HG02943 (cell line): ENCODE measurements at regions not wholly inside any gene's neighbourhood (a gene's known extent, or its start where the extent isn't known, plus 50 kb on each side); places are given as distances from the start of the nearest gene placed in this dataset.
"Not testable (repeated sequence)": the region's sequence is repeated elsewhere in the genome, so short reads cannot be mapped to it uniquely, and the experiment has no call there.

Experiments
- ATAC-seq: cut with Tn5 transposase; IDR thresholded peaks from one replicate; pipeline ENCODE4 v1.9.1; 2021; ENCODE audit warnings: mild to moderate bottlenecking, low read depth, moderate library complexity; ENCODE audit not compliant: unreplicated experiment

DNA sequence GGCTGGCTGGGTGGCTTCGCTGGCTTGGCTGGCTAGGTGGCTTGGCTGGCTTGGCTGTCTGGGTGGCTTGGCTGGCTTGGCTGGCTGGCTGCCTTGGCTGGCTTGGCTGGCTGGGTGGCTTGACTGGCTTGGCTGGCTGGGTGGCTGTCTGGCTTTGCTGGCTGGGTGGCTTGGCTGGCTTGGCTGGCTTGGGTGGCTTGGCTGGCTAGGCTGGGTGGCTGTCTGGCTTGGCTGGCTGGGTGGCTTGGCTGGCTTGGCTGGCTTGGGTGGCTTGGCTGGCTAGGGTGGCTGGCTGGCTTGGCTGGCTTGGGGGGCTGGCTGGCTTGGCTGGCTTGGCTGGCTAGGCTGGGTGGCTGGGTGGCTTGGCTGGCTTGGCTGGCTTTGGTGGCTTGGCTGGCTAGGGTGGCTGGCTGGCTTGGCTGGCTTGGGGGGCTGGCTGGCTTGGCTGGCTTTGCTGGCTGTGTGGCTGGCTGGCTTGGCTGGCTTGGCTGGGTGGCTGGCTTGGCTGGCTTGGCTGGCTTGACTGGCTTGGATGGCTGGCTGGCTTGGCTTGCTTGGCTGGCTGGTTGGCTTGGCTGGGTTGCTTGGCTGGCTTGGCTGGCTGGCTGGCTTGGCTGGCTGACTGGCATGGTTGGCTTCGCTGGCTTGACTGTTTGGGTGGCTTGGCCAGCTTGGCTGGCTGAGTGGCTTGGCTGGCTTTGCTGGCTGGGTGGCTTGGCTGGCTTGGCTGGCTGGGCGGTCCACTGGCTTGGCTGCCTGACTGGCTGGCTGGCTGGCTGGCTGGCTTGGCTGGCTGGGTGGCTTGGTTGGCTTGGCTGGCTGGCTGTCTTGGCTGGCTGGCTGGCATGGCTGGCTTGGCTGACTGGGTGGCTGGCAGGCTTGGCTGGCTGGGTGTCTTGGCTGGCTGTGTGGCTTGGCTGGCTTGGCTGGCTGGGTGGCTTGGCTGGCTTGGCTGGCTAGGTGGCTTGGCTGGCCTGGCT lies 436.3 kb downstream of the GOLGA6L6 start:
- not testable (repeated sequence) for ATAC-seq

DNA sequence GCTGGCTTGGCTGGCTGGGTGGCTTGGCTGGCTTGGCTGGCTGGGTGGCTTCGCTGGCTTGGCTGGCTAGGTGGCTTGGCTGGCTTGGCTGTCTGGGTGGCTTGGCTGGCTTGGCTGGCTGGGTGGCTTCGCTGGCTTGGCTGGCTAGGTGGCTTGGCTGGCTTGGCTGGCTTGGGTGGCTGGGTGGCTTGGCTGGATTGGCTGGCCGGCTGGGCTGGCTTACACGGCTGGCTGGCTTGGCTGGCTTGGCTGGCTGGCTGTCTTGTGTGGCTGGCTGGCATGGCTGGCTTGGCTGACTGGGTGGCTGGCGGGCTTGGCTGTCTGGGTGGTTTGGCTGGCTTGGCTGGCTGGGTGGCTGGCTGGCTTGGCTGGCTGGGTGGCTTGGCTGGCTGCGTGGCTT lies 437.0 kb downstream of the GOLGA6L6 start:
- not testable (repeated sequence) for ATAC-seq

GRCh38 chr15:20102862-20103261 lies 438.7 kb downstream of the GOLGA6L6 start:
- ATAC-seq: not testable (repeated sequence)

DNA sequence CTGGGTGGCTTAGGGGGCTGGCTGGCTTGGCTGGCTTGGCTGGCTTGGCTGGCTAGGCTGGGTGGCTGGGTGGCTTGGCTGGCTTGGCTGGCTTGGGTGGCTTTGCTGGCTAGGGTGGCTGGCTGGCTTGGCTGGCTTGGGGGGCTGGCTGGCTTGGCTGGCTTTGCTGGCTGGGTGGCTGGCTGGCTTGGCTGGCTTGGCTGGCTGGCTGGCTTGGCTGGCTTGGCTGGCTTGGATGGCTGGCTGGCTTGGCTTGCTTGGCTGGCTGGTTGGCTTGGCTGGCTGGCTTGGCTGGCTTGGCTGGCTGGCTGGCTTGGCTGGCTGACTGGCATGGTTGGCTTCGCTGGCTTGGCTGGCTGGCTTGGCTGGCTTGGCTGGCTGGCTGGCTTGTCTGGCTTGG lies 439.4 kb downstream of the GOLGA6L6 start:
- not testable (repeated sequence) for ATAC-seq

- ATAC-seq: not testable (repeated sequence)
Observed at GRCh38 chr15:20101281-20101680, 440.3 kb downstream of the GOLGA6L6 start.

DNA sequence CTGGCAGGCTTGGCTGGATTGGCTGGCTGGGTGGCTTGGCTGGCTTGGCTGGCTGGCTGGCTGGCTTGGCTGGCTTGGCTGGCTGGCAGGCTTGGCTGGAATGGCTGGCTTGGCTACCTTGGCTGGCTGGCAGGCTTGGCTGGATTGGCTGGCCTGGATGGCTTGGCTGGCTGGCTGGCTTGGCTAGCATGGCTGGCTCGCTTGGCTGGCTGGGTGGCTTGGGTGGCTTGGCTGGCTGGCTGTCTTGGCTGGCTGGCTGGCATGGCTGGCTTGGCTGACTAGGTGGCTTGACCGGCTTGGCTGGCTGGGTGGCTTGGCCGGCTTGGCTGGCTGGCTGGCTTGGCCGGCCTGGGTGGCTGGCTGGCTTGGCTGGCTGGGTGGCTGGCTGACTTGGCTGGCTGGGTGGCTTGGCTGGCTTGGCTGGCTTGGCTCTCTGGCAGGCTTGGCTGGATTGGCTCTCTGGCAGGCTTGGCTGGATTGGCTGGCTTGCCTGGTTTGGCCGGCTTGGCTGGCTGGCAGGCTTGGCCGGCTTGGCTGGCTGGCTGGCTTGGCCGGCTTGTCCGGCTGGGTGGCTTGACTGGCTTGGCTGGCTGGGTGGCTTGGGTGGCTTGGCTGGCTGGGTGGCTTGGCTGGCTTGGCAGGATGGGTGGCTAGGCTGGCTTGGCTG lies 440.9 kb downstream of the GOLGA6L6 start:
- not testable (repeated sequence) for ATAC-seq

DNA sequence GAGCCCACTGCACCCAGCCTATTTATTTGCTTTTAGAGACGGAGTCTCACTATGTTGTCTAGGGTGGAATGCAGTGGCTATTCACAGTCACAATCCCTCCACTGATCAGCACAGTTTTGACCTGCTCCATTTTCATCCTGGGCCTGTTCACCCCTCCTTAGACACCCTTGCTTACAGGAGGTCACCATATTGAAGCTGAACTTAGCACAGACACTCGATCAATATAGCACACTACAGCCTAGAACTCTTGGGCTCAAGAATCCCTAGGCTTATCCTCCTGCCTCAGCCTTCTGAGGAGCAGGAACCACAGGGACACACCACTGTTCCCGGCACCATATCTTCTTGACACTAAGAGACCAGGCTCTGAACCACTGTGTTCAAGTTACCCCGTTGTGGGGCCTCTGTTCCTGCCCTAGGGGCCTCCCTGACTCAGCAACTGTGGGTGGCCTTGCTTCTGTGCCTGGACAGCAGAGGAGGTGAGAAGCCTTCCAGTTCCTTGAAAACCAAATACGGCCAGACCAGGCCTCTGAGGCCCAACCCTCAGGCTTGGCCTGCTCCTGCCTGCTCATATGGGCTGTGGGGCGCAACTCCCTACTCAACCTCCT lies 445.8 kb downstream of the GOLGA6L6 start:
- not testable (repeated sequence) for ATAC-seq

- not testable (repeated sequence) for ATAC-seq
Observed at GRCh38 chr15:20089541-20089940, 452.1 kb downstream of the GOLGA6L6 start.

GRCh38 chr15:20084026-20084425 lies 457.6 kb downstream of the GOLGA6L6 start:
- ATAC-seq: not testable (repeated sequence)

DNA sequence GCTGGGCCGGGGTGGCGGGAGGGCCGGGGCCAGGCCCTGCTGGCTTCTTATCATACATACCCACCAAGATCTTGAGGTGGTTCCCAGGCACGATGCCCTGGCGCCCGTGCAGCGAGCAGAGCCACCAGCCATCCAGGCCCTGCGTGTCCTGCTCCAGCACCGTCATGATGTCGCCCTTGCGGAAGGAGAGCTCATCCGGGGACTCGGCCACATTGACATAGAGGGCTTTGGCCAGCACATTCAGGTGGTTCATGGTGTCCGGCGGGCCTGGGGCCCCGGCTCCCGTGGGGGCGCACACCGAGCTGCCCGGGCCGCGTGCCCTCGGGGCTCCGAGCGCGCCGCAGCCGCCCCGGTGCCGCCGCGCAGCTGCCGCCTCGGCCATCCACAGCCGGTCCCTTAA lies 467.5 kb downstream of the GOLGA6L6 start:
- not testable (repeated sequence) for ATAC-seq

GRCh38 chr15:20069043-20069442 lies 472.6 kb downstream of the GOLGA6L6 start:
- not testable (repeated sequence) for ATAC-seq

- not testable (repeated sequence) for ATAC-seq
Observed at GRCh38 chr15:20066173-20066572, 475.4 kb downstream of the GOLGA6L6 start.

GRCh38 chr15:20065508-20065907 lies 476.1 kb downstream of the GOLGA6L6 start:
- ATAC-seq: not testable (repeated sequence)

DNA sequence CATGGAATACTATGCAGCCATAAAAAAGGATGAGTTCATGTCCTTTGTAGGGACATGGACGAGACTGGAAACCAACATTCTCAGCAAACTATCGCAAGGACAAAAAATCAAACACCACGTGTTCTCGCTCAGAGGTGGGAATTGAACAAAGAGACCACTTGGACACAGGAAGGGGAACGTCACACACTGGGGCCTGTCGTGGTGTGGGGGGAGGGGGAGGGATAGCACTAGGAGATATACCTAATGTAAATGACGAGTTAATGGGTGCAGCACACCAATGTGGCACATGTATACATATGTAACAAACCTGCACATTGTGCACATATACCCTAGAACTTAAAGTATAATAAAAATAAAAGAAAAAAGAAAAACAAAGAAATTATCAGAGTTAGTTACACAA lies 478.4 kb downstream of the GOLGA6L6 start:
- ATAC-seq: not testable (repeated sequence)

DNA sequence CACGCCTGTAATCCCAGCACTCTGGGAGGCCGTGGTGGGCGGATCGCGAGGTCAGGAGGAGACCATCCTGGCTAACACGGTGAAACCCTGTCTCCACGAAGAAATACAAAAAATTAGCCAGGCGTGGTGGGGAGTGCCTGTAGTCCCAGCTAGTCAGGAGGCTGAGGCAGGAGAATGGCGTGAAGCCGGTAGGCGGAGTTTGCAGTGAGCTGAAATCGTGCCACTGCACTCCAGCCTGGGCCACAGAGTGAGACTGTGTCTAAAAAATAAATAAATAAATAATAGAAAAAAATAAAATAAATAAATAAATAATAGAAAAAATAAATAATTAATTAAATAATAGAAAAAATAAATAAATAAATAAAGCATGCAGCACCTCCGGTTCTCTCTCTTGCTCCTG lies 480.8 kb downstream of the GOLGA6L6 start:
- ATAC-seq: not testable (repeated sequence)

DNA sequence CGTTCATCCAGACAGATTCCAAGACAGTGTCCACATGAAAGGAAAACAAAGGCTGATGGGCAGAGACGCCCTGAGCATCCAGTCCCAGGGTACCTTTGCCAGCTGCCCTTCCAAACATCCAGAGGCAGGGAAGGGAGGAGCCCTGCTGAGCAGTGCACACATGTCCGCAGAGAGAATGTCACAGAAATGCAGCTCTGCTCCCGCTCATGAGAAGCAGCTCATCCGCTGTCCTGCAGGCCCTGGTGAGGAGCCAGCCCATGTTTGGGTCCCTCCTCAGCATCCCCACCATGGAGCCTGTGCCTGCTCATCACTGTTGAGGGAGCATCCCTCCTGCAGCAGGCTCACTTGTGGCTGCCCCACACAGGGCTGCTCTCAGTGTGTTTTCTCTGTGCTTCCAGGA lies 484.7 kb downstream of the GOLGA6L6 start:
- not testable (repeated sequence) for ATAC-seq

DNA sequence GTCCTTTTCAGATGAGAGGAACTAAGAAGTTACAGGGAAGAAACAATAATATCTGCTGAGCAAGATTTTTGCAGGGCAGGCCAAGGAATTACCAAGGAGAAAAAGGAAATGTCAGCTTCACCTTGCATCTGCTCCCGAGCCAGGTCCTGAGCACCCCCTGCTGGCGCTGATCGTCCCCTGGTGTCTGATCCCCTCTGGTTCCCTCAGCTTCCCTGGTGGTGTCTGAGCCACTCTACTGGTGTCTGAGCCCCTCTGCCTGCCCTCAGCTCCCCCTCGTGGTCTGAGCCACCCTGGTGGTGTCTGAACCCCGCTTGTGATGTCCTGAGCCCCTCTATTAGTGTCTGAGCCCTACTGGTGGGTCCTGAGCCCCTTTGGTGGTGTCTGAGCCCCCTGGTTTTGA lies 485.7 kb downstream of the GOLGA6L6 start:
- not testable (repeated sequence) for ATAC-seq

GRCh38 chr15:20048189-20048588 lies 493.4 kb downstream of the GOLGA6L6 start:
- not testable (repeated sequence) for ATAC-seq

DNA sequence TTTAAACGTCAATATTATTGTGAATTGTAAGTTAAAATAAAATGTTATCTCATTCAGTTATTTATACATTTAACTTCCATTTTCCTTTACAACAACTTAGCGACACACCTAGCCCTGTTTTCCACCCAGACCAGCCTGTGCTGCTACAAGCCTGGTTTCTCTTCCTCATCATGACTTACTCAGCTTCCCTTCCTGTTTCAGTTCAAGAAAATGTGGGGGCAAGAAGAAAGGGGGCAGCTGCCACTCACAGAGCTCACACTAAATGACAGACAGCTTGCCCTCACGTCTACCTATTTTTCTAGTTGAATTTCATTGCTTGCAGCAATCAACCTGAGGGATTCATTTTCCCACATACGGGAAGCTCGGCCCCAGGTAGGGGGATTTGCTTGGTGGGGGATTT lies 496.4 kb downstream of the GOLGA6L6 start:
- ATAC-seq: not testable (repeated sequence)

- not testable (repeated sequence) for ATAC-seq
Observed at GRCh38 chr15:20040691-20041090, 500.9 kb downstream of the GOLGA6L6 start.

GRCh38 chr15:20025040-20025439 lies 516.6 kb downstream of the GOLGA6L6 start:
- ATAC-seq: not testable (repeated sequence)
